Left ventricle myocardium inferior (tissue), 1 donor: ENCODE measurements at regions not wholly inside any gene's neighbourhood (a gene's known extent, or its start where the extent isn't known, plus 50 kb on each side); places are given as distances from the start of the nearest gene placed in this dataset.

ENCODE experiments used
- DNase-seq: peaks from one replicate; pipeline ENCODE4 v3.0.0-alpha.2; 2020
- H3K27ac ChIP-seq: fragments of 200-600 bp; replicated peaks from 2 replicates; pipeline ENCODE4 v1.8.0; 2021
- H3K27me3 ChIP-seq: fragments of 200-600 bp; 2 replicates; pipeline ENCODE4 v1.8.0; 2021; ENCODE audit warnings: low read depth
- H3K36me3 ChIP-seq: fragments of 200-600 bp; 2 replicates; pipeline ENCODE4 v1.8.0; 2021
- H3K4me1 ChIP-seq: fragments of 200-600 bp; 2 replicates; pipeline ENCODE4 v1.8.0; 2021
- H3K4me3 ChIP-seq: fragments of 200-600 bp; 2 replicates; pipeline ENCODE4 v1.8.0; 2021; ENCODE audit warnings: mild to moderate bottlenecking, moderate library complexity
- H3K9me3 ChIP-seq: fragments of 200-600 bp; replicated peaks from 2 replicates; pipeline ENCODE4 v1.8.0; 2021
- CTCF ChIP-seq: fragments of 200-600 bp; IDR thresholded peaks from 2 replicates; pipeline ENCODE4 v1.8.0; 2021; ENCODE audit warnings: antibody characterized with exemption, mild to moderate bottlenecking, borderline replicate concordance
- intact Hi-C: fragments of 100-400 bp; cut with micrococcal nuclease; formaldehyde crosslinking; loops from one replicate; pipeline ENCODE4 v1.11.0; 2022
- donor health status: DM: no; HTN: yes; CAD: no; lungs with severe emphysema.

- no peak for TF ChIP-seq CTCF
- intact Hi-C loops, result no loop called here
- Histone ChIP-seq H3K36me3 (no peaks in the 10 kb centered on the region), H3K4me1 (peaks cover 54% of the 10 kb centered on the region), H3K9me3 (peaks cover 3% of the 10 kb centered on the region), H3K4me3 (no peak overlapping the region), H3K27ac (peak overlapping the region; percentile 66), H3K27me3 (no peaks in the 10 kb centered on the region)
- DNase-seq, result no peak
Observed at GRCh38 chr6:56713254-56713672, 70.6 kb upstream of the DST start.

- no peak for DNase-seq
- Histone ChIP-seq H3K9me3 (no peaks in the 10 kb centered on the region), H3K36me3 (no peaks in the 10 kb centered on the region), H3K27me3 (no peaks in the 10 kb centered on the region), H3K27ac (no peak overlapping the region), H3K4me1 (peaks cover 61% of the 10 kb centered on the region), H3K4me3 (no peak overlapping the region)
- intact Hi-C loops, result no loop called here
- peak; percentile 23 for TF ChIP-seq CTCF
Observed at GRCh38 chr6:56710967-56711366, 68.3 kb upstream of the DST start.

- no peak for TF ChIP-seq CTCF
- Histone ChIP-seq H3K4me1 (peaks cover 54% of the 10 kb centered on the region), H3K27ac (peak overlapping the region; percentile 61), H3K4me3 (no peak overlapping the region), H3K9me3 (no peaks in the 10 kb centered on the region), H3K36me3 (no peaks in the 10 kb centered on the region), H3K27me3 (no peaks in the 10 kb centered on the region)
- no peak for DNase-seq
- intact Hi-C loops, result loop anchor here (2.0 to 10.0 kb wide), 2 partner anchors 55 to 141 kb away; no protein-coding TSS in a partner anchor
Observed at GRCh38 chr6:56709650-56710049, 67.0 kb upstream of the DST start.

- H3K4me1 ChIP-seq, result peaks cover 50% of the 10 kb centered on the region
- TF ChIP-seq CTCF, result peak; percentile 77
- H3K27me3 ChIP-seq, result no peaks in the 10 kb centered on the region
- H3K4me3 ChIP-seq, result no peak overlapping the region
- peak overlapping the region; percentile 61 for H3K27ac ChIP-seq
- H3K36me3 ChIP-seq, result no peaks in the 10 kb centered on the region
- intact Hi-C loops, result loop anchor here (2.0 to 10.0 kb wide), 2 partner anchors 56 to 142 kb away; no protein-coding TSS in a partner anchor
- no peaks in the 10 kb centered on the region for H3K9me3 ChIP-seq
- DNase-seq, result no peak
Observed at GRCh38 chr6:56708810-56709597, 66.3 kb upstream of the DST start.

- intact Hi-C loops, result loop anchor here (10.0 kb wide), 1 partner anchor 58 kb away; no protein-coding TSS in a partner anchor
- Histone ChIP-seq H3K27ac (peak overlapping the region; percentile 61), H3K36me3 (no peaks in the 10 kb centered on the region), H3K4me1 (peaks cover 53% of the 10 kb centered on the region), H3K27me3 (no peaks in the 10 kb centered on the region), H3K9me3 (no peaks in the 10 kb centered on the region), H3K4me3 (no peak overlapping the region)
- no peak for DNase-seq
- no peak for TF ChIP-seq CTCF
Observed at GRCh38 chr6:56706981-56707726, 64.5 kb upstream of the DST start.
